HG02798 (cell line): ENCODE measurements at regions not wholly inside any gene's neighbourhood (a gene's known extent, or its start where the extent isn't known, plus 50 kb on each side); places are given as distances from the start of the nearest gene placed in this dataset.
"Not testable (repeated sequence)": the region's sequence is repeated elsewhere in the genome, so short reads cannot be mapped to it uniquely, and the experiment has no call there.

Source experiments
- ATAC-seq: cut with Tn5 transposase; IDR thresholded peaks from one replicate; pipeline ENCODE4 v1.9.1; 2021; ENCODE audit warnings: mild to moderate bottlenecking; ENCODE audit not compliant: unreplicated experiment, poor library complexity

DNA sequence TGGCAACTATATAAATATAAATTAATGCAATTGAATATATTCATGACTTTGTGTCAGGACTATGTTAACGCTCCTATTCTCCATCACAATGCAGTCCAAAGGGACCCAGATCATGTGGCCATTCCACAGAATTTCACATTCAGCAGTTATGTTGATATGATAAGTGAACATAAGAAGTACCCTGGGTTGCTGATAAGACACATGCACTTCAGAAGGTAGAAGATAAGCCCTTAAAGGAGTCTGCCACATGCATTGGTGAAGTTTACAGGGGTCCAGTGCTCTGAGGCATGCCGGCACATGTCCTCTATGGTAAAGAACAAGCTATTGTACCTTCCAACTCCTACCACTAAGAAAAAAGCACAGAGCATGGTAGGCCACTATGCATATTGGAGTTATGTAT, 76.4 kb downstream of the PHAX start:
- no peak for ATAC-seq

DNA sequence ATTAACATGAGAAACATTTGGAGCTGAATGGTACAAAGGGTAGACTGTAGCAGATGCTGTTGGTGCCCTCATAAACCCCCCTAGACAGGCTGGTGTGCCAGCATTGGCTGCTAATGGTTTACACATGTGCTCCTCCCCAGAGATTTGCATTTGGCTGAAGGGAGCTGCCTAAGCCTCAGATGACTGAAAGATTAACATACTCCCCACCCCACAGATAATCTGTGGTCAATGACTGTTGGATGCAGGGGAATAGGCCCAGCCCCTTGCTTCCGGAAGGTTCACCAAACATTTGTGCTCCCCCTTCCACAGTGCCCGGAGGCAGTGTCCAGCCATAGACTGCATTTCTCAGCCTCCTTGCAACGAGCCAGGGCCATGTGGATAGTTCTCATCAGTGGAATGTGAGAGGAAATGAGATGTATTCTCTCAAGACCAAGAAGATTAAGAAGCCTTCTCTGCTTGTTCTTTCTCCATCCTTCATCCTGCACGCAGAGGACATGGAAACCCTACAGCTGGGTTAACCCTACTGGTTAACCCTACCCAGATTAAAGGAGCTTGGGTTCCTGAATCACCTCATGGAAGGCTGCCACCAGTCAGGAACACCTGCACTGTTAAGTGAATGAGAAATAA, 79.6 kb downstream of the PHAX start:
- peak; percentile 81 for ATAC-seq

DNA sequence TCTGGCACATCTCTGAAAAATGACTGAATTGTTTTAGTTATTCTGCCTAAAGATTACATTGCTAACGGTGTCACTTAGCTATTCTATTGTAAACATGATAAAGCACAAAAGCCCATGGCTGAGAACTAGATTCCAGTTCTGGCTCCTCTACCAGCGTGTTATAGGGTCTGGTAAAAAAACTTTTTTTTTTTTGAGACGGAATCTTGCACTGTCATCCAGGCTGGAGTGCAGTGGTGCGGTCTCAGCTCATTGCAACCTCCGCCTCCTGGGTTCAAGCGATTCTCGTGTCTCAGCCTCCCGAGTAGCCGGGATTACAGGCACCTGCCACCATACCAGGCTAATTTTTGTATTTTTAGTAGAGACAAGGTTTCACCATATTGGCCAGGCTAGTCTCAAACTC, 80.6 kb downstream of the PHAX start:
- ATAC-seq, result not testable (repeated sequence)

DNA sequence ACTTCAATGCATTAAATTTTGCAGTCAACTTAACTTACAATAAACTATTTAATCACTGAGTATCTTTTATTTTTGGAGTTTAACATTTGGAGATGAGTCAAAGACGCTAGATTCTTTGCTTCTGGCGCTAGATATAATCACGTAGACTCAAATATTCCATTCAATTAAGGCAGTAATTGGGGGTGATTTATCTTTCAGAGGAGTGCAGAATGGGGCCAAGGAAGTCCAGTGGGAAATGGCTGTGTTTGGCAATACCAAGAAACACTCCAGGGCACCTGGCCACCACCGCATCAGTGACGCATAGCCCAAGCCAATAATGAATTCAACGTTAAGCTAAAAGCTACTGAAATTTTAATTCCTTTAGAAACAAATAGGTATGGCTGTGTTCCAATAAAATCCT, 81.2 kb downstream of the PHAX start:
- no peak for ATAC-seq

DNA sequence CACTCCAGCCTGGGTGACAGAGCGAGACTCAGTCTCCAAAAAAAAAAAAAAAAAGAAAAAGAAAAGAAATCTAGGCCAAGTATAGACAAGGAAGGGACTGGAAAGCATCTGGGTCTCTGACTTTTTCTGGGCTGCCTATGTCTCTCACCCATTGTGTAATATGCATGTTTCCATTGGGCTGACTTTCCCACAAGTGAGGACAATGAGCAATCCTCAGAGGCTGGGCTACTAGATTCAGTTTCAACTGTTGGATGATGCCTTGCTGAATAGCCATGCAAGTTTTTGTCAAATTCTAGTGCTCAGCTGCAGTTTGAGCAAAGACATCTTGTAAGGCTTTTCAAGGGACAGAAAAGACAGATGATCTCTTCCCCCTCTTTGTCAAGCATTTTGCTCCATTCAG, 82.1 kb downstream of the PHAX start:
- ATAC-seq, result no peak

DNA sequence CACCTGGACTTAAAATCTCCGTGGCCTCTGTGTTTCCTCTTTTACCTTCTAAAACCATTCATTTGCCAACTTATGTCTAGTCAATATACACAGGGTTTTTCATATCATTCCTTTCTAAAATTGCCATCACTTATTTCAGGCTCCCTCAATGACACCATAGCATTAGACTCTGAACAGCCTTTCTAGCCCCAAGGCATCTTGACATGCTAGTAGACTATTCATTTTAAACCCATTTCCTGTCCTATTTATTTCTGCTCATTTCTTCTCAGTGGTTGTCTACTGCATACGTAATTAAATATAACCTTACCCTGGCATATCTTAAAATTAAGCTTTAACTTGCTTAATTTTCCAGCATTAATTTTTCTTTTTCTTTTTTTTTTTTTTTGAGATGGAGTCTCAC, 83.2 kb downstream of the PHAX start:
- ATAC-seq, result no peak

DNA sequence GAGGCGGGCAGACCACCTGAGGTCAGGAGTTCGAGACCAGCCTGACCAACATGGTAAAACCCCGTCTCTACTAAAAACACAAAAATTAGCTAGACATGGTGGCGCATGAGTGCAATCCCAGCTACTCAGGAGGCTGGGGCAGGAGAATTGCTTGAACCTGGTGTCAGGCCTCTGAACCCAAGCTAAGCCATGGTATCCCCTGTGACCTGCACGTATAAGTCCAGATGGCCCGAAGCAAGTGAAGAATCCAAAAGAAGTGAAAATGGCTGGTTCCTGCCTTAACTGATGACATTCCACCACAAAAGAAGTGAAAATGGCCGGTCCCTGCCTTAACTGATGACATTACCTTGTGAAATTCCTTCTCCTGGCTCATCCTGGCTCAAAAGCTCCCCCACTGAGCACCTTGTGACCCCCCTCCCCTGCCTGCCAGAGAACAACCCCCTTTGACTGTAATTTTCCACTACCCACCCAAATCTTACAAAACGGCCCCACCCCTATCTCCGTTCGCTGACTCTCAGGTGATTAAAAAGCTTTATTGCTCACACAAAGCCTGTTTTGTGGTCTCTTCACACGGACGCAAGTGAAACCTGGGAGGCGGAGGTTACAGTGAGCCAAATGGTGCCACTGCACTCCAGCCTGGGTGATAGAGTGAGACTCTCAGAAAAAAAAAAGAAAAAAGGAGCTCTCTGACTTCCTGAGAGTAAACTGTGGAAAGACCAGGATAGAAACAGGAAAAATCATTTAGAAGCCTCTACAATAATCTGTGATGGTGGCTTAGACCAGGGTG, 84.1 kb downstream of the PHAX start:
- not testable (repeated sequence) for ATAC-seq

DNA sequence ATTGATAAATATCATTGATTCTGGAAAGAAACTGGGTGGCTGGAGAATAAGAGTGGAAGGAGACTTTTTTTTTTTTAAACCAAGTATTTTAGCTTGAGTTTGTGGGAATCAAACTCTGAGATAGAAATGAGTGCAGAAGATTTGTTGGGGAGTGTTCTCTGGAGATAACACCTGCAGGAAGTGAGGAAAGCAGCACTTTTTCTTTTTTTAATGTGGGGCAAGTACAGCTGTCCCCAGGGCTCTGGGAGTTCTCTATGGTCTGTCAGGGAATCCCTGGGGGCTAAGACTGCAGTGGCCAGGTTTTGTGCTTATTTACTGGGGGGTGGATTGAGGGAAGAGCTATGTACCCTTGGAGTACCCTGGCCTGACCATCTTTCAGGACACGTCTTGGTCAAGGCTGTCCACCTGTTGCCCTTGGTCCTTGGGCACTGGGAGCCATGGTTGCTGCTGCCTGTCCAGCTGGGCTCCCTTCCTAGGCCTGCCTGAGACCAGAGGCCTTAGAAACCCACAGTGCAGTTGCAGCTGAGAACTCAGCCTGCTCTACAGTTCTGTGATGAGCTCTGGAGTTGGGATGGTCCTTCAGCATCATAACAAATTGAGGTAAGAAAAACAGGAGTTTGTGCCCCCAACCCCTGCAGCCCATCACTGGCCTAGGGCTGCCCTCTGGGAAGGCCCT, 85.8 kb downstream of the PHAX start:
- peak; percentile 75 for ATAC-seq

DNA sequence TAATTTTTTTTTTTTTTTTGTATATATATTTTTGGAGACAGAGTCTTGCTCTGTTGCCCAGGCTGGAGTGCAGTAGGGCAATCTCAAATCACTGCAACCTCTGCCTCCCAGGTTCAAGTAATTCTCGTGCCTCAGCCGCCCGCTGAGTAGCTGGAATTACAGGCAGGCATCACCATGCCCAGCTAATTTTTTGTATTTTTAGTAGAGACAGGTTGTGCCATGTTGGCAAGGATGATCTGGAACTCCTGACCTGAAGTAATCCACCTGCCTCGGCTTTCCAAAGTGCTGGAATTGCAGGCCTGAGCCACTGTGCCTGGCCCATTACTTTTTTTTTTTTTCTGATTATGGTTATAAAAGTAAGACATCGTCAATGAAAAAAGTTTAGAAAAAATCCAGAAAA, 84.0 kb upstream of the LMNB1 start:
- ATAC-seq, result no peak

GRCh38 chr5:126693806-126694205, 83.1 kb upstream of the LMNB1 start:
- ATAC-seq, result no peak

GRCh38 chr5:126694403-126694802, 82.5 kb upstream of the LMNB1 start:
- ATAC-seq, result no peak

DNA sequence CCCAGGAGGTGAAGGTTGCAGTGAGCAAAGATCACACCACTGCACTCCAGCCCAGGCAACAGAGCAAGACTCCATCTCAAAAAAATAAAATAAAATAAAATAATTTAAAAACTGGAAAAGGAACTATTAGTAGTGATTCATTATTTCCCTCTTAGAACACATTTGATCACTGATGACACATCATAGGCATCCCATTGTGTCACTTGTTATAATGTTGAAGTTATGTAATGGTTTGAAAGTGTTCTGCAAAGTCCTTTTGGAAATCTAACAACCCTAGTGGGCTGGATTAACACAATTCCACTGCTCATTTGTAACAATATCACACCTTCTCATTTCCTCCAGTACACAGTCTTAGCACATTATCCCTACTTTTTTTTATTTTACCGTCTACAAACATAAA, 81.8 kb upstream of the LMNB1 start:
- ATAC-seq, result no peak

DNA sequence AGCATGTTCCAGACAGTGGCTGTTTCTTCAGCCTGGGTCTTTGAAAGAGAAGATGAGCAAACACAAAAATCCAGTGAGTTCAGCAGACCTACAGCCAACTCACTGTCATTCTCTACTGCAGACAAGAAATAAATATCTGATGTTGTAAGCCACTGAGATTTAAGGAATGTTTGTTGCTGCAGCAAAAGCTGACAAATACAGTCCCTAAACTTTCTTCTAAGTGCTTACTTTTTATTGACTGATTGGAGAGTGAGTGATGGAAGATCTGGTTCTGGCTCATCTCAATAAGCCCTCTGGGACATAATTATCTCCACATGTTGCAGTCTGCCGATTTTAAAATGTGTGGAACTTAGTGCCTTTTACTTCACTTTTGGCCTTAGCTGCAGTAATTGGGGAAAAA, 69.9 kb upstream of the LMNB1 start:
- ATAC-seq, result no peak

DNA sequence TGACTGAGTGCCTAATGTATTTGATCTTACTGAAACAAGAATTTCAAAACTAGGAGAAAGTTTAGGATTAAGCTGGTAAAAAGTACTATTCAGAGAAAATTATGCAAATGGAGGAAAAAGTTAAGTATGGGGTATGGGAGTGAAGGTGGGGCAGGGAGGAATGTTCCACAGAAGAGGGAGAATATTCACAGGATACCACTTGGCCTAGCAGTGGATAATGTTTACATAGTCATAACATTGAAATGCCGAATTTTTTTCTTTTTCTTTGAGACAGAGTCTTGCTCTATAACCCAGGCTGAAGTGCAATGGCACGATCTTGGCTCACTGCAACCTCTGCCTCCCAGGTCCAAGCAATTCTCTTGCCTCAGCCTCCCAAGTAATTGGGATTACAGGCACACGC, 61.2 kb upstream of the LMNB1 start:
- no peak for ATAC-seq

- no peak for ATAC-seq
These were observed 60.1 kb upstream of the LMNB1 start for GRCh38 chr5:126716861-126717260.

- no peak for ATAC-seq
These were observed 58.6 kb upstream of the LMNB1 start for GRCh38 chr5:126718236-126718868.

- no peak for ATAC-seq
These were observed 56.6 kb upstream of the LMNB1 start for GRCh38 chr5:126720369-126720768.

DNA sequence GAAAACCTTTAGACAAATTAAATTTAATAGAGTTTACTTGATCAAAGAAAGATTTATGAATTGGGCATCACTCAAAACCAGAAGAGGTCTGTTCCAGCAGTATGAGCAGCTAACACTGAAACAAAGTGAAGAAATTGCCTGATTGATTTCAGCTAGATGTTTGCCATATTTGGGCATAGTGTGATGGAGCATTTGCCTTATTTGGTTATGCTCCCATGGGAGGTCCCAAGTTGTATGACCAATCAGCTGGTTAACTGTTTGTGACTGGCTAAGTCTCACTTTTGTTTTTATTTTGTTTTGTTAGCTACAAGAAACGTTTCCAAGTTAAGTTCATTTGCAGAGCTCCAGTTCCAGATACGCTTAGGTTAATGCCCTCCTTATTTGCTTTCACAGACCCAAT, 53.3 kb upstream of the LMNB1 start:
- ATAC-seq, result no peak
